ENCODE measurements at regions not wholly inside any gene's neighbourhood (a gene's known extent, or its start where the extent isn't known, plus 50 kb on each side); places are given as distances from the start of the nearest gene placed in this dataset.

DNA sequence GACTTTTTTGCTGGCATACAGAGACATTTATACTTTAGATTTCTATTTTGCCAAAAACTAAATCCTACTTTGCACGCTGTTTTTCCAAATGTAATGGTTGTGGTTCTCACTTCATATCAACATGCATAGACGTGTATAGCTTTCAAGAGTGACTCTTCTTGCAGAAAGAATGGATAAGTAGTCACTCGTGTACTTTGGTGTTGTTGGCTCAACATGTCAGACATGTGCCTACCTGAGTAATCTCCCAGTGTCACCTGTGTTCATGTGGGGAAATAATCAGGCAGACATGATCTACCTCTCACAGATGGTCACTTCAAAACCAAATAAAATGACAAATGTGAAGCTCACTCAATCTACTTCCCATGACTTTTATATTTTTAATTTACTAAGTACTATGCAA, 73.1 kb downstream of the GPR88 start:
- Histone ChIP-seq H3K18ac (ENCODE audit: low read depth, low read length) (peak overlapping the region; percentile 56; the same call in 1 of the 2 replicates), H3K4me2 (ENCODE audit: low read depth, low read length) (no peak overlapping the region), H3K27ac (ENCODE audit: insufficient read depth, low read length) (no peak overlapping the region), H2BK120ac (ENCODE audit: low read depth, low read length) (peak overlapping the region; percentile 35), H2AFZ (replicated peaks; ENCODE audit: low read length, poor library complexity) (no peak overlapping the region), H2AK9ac (replicated peaks; ENCODE audit: low read depth, low read length, poor library complexity) (no peak overlapping the region), H3K4ac (ENCODE audit: low read depth, low read length) (peak overlapping the region; percentile 61; the same call in 1 of the 2 replicates), H3K9me3 (ENCODE audit: control insufficient read depth, insufficient read depth, low read length) (no peaks in the 10 kb centered on the region), H3K79me1 (ENCODE audit: low read depth in 1 of 2, low read length in 2 of 2) (no peaks in the 10 kb centered on the region), H3K36me3 (ENCODE audit: control insufficient read depth, insufficient read depth, low read length) (no peaks in the 10 kb centered on the region), H3K4me3 (ENCODE audit: insufficient read depth, low read depth, low read length) (no peak overlapping the region), H4K20me1 (ENCODE audit: insufficient read depth, low read length) (no peaks in the 10 kb centered on the region), H3K27me3 (ENCODE audit: control insufficient read depth, insufficient read depth, low read length) (no peaks in the 10 kb centered on the region), H3K4me1 (ENCODE audit: control insufficient read depth, insufficient read depth, low read length) (peaks cover 11% of the 10 kb centered on the region), H3K14ac (replicated peaks; ENCODE audit: low read depth, low read length) (peak overlapping the region; percentile 17; the same call in 1 of the 2 replicates), H2AK5ac (ENCODE audit: low read depth, low read length) (peak overlapping the region; percentile 41), H3K9ac (ENCODE audit: low read depth, low read length) (no peak overlapping the region), H4K5ac (ENCODE audit: low read depth, low read length) (no peak overlapping the region), H3K23ac (ENCODE audit: low read depth, low read length) (no peak overlapping the region; the same call in 1 of the 2 replicates), H3K9me1 (ENCODE audit: insufficient read depth, low read length) (0 out of 2 replicates have a peak, but pooled peaks cover 2% of the 10 kb centered on the region), H4K91ac (ENCODE audit: insufficient read depth, low read depth, low read length) (no peak overlapping the region), H4K8ac (ENCODE audit: low read depth in 2 of 2, low read length in 2 of 2) (0 out of 4 replicates have a peak overlapping the region, but pooled peaks of 1 of the 2 experiments have one; percentile 11), H2BK5ac (ENCODE audit: low read depth, low read length, poor library complexity, severe bottlenecking) (no peak overlapping the region), H3K56ac (ENCODE audit: extremely low read depth, insufficient read depth, low read length) (no peak overlapping the region), H2BK15ac (ENCODE audit: low read depth, low read length) (peak overlapping the region; percentile 51; the same call in 1 of the 3 replicates), H2BK20ac (ENCODE audit: low read depth, low read length) (peak overlapping the region; percentile 11; the same call in 1 of the 2 replicates)
- POLR2A ChIA-PET (ENCODE audit: unreplicated experiment): interaction anchor here (1.0 kb wide), 1 partner anchor 12 kb away, joined by 6 read pairs; no protein-coding TSS in a partner anchor
- dilution Hi-C loops (cut with HindIII; ENCODE audit: low sequenced_read_pairs, unreplicated experiment) (no loop called here), in situ Hi-C loops (cut with MboI; ENCODE audit: low sequenced_read_pairs) (no loop called here), intact Hi-C loops (cut with micrococcal nuclease) (no loop called here)
- WGBS, 2 experiments (ENCODE audit: extremely low coverage in 2 of 2, insufficient read length in 1 of 2): no CpG with 5 or more reads among the region's 3 CpGs
- CTCF ChIA-PET: interaction anchor here (0.6 kb wide), 1 partner anchor 13 kb away, joined by 3 read pairs; no protein-coding TSS in a partner anchor
- no TSS peak for BruUV-seq (replicated peaks)
- DNase-seq (no peak), ATAC-seq (ENCODE audit: low read depth) (no peak)
- TF ChIP-seq BHLHE40 (IDR thresholded peaks at IDR 0.05; ENCODE audit: low read depth, low read length) (no peak), MAZ (IDR thresholded peaks at IDR 0.05; ENCODE audit: borderline replicate concordance, low read depth, low read length) (no peak), CEBPB (IDR thresholded peaks at IDR 0.05; ENCODE audit: low read depth, low read length) (no peak), POLR2A (IDR thresholded peaks at IDR 0.05; ENCODE audit: low read depth, low read length) (no peak), SMC3 (IDR thresholded peaks at IDR 0.05; ENCODE audit: low read depth, low read length) (no peak), FOS (IDR thresholded peaks at IDR 0.05; ENCODE audit: low read depth, low read length) (no peak), MXI1 (IDR thresholded peaks at IDR 0.05; ENCODE audit: borderline replicate concordance, low read depth, low read length) (no peak), MAFK (IDR thresholded peaks at IDR 0.05; ENCODE audit: low read depth, low read length) (no peak), RAD21 (IDR thresholded peaks at IDR 0.05; ENCODE audit: low read length) (no peak), RCOR1 (IDR thresholded peaks at IDR 0.05; ENCODE audit: insufficient replicate concordance, low read length) (no peak), RFX5 (IDR thresholded peaks at IDR 0.05; ENCODE audit: low read depth, low read length) (no peak), NFE2L2 (IDR thresholded peaks at IDR 0.05; ENCODE audit: low read depth, low read length) (no peak)
- TF ChIP-seq, protein P1, sequence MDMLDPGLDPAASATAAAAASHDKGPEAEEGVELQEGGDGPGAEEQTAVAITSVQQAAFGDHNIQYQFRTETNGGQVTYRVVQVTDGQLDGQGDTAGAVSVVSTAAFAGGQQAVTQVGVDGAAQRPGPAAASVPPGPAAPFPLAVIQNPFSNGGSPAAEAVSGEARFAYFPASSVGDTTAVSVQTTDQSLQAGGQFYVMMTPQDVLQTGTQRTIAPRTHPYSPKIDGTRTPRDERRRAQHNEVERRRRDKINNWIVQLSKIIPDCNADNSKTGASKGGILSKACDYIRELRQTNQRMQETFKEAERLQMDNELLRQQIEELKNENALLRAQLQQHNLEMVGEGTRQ (IDR thresholded peaks at IDR 0.05; ENCODE audit: low read depth, low read length): no peak
